HG02759 (cell line): ENCODE measurements at regions not wholly inside any gene's neighbourhood (a gene's known extent, or its start where the extent isn't known, plus 50 kb on each side); places are given as distances from the start of the nearest gene placed in this dataset.
"Not testable (repeated sequence)": the region's sequence is repeated elsewhere in the genome, so short reads cannot be mapped to it uniquely, and the experiment has no call there.

Source experiments
- ATAC-seq: cut with Tn5 transposase; IDR thresholded peaks from one replicate; pipeline ENCODE4 v1.9.1; 2021; ENCODE audit warnings: mild to moderate bottlenecking, moderate library complexity; ENCODE audit not compliant: unreplicated experiment

DNA sequence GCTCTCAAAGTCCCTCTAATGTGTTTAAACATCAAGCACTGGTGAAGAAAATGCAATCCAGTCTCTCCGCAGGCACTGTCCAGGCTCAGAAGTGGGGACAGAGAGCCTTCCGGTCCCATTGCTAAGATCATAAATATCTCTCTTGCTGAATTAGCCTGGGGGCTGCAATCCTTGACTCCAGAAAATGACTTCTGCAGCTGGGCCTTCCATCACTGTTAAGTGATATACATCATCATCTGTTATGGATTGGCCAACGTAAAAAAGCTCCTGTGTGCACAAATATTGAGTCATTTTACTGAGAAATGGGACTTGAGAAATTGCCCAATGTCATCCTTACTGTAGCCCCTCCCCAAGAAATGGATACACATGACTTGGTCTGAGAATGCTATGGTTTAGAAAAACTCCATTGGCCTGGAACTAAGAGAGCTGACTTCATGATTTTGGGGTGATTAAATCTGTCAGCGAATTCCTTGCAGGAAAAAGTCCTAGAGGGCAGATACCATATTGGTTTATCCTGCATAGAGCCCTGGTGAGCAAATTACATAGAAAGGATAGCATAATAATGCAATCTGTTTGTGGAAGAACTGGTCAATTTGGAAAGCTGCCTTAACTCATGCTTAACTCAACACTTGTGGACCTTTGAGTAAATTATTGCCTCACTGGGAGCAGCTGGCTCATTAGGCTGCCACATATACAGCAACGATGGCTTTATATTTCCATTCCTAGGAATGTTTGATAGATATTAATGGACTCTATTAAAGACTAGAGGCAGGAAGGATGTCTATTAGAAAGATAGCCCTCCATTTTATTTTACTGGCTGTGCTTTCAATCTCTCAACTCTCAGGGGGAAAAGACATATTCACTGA, 346.1 kb downstream of the GBA3 start:
- ATAC-seq = no peak

DNA sequence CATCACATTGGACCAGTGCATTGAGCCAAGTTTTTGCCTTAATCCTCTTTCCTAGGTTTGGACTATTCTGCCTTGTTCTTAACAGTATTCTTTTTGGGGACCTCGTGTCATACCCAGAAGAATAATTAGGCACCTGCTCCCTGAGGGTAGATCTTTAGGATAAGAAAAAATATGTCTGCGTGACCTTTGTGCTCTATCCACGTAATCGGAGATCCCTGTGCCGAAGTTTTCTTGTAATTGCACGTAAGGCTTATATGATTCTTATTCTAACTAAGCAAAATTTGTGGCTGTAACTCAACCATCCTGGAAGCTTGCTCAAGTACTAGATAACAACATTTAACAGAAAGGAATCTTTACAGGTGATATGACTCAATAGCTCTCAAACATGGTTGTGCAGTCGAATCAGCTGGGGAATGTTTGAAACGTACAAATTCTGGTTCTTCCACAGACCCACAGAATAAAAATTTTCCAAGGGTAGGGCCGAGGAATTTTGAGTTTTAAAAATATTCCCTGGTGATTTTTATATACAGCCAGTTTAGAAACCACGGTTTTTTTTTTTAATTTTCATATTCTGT, 344.3 kb downstream of the GBA3 start:
- no peak for ATAC-seq

DNA sequence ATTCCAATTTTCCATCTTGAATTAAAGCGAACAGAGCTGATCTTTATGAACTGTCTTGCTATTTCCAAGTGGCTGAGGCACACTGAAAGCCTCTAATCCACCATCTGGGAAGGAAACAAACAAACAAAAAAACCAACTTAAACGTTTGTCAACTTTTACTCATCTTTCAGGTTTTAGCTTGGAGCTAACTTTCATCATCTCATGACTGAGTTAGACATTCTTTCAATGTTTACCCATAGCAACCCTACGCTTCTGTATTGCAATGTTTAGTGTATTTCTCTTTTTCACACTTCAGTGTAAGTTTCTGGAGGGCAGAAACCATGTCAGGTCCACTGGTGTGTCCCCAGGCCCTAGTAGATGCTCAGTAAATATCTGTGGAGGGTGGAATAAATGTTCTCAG, 343.8 kb downstream of the GBA3 start:
- no peak for ATAC-seq

DNA sequence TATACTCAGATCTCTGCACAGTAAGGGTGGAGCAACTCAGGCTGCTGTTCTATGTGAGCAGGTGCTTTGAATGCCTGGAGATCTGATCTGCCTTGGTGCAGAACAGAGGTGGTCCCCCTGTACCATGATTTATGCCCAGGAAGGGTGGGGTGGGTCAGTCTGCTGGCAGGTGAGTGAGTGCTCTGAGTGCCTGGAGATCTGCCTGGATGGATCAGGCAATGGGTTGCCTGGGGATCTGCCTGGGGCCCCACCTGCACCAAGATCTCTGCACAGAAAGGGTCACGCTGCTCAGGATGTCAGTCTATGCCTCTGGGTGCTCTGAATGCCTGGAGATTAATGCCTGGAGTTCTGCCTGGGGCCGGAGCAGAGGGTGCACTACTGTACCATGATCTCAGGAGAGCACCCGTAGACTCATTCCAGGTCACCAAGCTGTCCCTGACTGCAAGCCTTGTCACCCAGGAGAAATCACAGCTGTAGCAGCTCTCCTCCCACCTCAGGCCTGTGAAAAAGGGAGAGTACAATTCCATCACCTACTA, 342.9 kb downstream of the GBA3 start:
- ATAC-seq = no peak

DNA sequence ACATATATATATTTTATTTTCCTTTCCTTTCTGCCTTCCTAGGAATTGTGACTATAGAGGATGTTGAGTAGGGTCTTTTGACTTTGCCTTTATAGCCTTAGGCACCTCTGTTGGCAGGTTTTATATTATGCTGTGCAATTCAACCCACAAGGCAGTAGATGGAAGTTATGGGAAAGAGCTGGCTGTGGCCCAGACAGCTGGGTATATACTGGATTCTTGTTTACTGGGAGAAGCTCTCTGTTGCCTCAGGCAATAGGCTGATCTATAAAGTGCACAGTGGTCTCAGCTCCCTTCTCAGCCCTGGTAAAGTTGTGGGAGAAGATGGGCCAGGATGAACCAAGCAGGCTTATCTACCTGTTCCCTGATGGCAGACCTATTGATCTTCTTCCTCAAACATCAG, 342.0 kb downstream of the GBA3 start:
- no peak for ATAC-seq

DNA sequence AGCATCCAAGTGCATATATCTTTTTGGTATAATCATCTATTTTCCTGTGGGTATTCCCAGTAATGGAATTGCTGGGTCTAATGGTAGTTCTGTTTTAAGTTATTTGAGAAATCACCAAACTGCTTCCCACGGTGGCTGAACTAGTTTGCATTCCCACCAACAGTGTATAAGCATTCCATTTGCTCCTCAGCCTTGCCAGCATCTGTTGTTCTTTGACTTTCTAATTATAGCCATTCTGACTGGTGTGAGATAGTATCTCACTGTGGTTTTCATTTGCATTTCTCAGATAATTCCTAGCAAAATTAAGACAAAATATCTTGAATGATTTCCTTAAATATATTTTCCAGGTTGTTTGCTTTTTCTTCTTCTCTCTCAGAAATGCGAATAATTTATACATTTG, 341.1 kb downstream of the GBA3 start:
- no peak for ATAC-seq

DNA sequence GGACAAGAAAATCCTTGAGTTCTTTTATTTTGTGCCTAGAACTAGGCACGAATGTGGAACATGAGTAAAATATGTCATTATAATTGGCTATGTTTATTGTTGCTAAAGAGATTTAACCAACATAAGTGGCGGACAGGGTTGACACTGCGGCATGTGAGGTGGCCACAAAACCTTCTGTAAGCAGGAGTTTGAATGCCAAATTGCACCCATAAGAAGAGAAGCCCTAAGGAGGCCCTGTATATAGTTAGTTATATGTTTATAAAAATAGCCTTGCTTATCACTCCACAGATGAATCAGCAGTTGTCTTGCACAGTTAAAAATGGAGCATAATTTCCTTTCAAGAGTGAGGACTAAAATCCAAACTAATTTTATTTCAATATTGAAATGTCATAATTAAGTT, 336.1 kb downstream of the GBA3 start:
- no peak for ATAC-seq

DNA sequence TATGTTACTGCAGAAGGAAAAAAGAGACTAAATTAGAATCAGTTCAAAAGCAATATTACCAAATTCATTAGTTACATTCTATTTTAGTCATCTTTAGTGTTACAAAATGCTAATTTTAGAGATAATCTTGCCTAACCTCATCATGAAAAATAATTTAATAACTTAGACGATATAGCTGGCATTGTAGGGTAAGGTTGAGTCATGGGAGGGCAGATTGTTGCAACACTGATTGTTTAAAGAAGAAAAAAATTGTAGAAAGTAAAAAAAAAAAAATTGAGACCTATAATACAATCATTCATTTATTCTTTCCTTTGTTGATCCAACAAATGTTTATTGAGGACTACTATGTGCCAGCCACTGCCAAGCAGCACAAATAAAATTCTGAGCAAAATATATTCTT, 330.9 kb downstream of the GBA3 start:
- no peak for ATAC-seq

DNA sequence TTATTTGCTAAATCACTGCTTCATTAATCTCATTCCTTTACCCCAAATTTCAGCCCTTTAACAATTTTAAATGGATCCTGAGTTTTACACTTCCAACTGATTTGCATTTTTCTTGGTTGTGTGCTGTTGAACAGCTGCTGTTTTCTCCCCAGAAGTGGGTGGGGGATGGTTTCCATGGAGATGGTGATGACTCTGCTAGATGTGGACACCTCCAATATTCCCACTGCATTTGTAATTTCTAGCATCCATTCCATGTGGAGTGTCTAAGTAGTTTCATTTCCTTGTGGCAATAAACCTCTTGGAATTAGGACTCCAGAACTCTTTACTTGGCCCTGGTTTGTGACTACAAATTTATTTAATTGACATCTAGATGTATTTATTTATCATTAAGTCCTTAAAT, 330.4 kb downstream of the GBA3 start:
- no peak for ATAC-seq

DNA sequence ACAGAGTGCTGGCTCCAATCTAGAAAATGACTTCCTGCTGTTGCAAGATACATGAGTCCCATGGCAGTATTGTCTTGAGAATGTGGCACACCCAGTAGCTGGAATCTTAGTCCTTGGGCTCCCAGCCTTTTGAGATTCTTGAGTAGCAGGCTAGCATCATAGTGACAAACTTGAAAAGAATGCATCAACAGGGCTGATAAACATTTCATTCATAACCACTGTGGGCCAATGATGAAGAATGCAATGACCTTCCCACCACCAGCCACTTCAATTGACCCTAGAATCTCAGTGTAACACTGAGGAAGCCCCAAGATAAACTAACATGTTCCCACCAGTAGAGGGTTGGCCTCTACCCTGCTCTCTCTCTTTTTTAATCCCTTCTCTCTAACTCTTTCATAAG, 329.3 kb downstream of the GBA3 start:
- no peak for ATAC-seq

DNA sequence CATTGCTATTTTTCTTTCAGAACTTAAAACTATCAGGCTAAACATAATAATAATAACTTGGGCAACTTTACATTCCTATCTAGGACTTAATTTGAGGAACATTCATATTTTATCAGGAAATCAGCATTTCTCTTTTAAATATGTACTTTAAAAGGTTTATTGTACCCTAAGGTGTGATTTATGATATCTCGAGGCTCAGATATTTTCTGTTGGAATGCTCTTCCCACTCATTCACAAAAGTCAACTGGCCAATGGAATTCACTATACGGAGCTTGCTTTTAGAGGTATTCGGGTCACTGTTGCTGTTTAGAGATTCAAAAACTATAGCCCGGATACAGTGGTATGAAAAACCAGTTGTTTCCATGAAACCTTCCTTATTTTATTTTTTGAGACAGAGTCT, 328.3 kb downstream of the GBA3 start:
- no peak for ATAC-seq

DNA sequence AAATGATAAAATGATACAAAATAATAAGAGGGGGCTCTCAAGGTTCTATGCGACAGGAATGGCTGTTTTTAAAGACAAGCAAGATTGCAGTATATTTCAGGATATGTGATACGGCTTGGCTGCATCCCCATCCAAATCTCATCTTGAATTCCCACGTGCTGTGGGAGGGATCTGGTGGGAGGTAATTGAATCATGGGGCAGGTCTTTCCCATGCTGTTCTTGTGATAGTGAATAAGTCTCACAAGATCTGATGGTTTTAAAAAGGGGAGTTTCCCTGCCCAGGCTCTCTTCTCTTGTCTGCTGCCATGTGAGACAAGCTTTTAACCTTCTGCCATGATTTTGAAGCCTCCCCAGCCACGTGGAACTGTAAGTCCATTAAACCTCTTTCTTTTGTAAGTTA, 327.7 kb downstream of the GBA3 start:
- not testable (repeated sequence) for ATAC-seq

DNA sequence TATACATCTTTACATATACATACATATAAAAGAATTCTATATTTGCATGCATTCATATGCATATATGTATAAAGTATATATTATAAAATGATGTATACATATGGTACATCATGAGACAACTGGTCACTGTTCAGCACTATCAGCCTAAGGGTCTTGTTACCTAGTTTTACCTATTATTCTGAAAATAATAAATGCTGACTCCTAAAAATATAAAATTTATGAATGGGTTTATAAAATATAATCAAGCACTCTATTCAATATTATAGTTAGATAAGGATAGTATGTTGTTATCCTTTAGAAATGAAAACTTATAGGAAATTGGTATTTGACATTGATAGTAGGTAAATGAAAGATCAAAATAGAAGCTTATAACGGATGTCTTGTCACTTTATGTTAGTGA, 324.2 kb downstream of the GBA3 start:
- ATAC-seq = no peak

DNA sequence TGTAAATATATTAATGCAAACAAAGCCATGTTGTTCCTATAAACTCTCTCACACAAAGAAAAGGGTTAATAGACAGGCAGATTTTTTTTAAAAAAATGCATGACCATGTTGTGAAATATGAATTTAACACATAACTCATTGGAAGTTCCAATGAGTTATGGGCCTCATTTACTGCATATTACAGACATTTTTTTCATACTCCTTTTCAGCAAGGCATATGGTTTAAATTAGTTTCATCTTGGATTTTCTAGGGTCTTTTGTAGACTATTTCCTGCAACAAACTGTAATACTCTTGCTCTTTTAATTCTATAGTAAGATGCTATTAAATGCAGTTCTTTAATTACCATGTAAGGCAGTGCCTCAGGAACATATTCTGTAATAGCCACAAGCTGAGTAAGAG, 323.1 kb downstream of the GBA3 start:
- no peak for ATAC-seq

DNA sequence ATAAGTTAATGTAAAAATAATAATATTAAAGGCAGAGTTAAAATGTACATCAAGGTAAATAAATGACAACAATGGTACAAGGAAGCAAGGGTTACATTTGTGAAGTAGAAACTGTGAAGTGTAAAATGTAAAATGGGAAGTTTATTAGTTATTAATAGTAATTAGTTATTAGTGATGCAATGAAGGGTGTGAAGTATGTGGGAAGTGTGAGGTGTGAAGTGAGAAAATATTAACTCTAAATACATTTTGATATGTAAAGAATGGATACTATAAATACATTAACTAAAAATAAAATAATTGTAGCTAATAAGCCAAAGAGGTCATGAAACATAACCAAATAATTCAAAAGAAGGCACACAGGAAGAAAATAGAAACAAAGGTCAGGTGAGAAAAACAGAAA, 316.4 kb downstream of the GBA3 start:
- ATAC-seq = no peak

DNA sequence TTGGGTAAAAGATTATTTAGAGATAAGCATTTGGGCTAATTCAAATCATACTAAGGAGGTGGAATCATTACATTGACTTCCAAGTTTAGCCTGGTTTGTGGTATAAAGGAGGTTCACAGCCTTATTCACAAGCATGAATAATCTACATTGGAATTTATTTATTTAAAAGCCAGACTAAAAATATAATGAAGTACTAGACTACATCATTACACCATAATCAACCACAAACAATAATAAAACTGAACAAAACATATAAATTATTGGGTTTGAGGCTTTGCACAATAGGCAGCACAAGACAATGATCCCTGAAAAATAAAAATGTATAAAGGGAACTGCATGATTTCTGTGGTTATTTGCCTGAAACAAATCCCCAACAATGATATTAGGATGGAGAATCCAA, 314.0 kb downstream of the GBA3 start:
- no peak for ATAC-seq

DNA sequence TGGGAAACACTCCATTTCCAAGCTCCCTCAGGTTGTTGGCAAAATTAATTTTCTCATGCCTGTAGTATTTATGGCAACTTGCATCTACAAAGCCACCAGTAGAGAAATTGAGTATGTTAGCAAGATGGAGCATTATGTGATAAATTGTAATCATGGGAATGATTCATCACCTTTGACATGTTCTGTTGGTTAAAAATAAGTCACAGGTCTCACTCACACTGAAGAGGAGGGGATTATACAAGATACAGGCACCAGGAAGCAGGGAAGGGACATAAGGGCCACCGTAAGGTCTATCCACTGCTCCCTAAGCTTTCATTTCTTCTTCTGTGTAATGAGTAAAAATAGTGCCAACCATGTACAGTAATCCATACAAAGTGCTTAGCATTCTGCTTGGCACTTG, 313.0 kb downstream of the GBA3 start:
- ATAC-seq = no peak

DNA sequence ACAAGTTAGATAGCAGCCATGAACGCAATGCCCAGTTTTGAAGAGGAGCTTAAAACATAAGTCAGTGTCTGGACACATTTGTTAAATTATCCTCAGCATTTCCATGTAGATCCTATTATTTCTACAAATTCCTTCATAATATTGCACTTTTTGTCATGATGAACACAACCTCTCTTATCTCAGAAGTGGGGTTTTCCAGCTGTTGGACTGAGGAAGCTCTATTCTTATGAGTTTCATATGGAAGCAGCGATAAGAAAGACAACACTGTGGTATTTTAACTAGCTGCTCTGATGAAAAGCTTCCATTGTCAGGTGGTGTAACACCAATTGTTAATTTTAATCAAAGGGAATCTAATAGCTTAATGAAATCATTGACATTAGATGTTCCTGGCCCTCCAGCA, 308.7 kb downstream of the GBA3 start:
- no peak for ATAC-seq

DNA sequence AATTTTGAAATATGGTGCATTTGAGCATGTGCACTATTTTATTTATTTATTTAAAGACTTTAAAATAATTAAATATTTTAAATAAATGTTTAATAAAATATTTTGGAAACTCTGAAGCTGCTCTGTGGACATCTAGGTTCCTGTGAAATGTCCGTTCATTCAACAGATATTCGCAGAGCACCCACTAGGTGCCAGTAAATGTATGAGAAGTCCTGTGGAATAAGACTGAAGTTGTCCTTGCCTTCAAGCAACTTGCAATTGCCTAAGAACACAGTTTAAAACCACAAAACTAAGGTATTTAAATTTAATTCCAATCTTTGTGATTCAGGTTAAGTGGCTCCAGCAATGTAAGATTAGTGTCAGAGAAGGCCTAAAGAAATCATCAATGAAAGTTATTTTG, 306.7 kb downstream of the GBA3 start:
- ATAC-seq = no peak

DNA sequence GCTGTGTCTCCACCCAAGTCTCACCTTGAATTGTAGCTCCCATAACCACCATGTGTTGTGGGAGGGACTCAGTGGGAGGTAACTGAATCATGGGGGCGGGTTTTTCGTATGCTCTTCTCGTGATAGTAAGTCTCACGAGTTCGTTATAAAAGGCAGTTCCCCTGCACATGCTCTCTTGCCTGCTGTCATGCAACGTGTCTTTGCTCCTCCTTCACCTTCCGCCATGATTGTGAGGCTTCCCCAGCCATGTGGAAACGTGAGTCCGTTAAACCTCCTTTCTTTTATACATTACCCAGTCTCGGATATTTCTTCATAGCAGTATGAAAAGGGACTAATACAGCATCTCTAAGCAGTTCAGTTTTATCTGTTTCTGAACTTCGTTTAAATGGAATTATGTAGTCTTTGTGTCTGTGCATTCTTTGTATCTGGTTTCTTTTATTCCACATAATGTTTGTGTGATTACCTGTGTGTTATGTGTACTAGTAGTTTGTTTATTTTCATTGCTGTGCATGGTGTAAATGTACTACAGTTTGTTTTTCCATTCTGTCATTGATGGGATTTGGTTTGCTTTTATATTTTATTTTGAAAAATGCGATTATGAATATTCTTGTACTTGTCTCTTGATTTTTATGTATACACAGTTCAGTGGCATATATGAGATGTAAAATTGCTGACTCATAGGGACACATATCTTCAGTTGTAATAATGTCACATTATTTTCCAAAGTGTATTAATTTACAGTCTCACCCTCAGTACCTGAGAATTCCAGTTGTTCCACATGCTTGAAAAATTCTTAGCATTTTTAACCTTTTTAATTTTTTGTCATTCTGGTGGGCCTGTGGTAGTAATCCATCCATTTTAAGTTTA, 304.9 kb downstream of the GBA3 start:
- ATAC-seq = no peak

DNA sequence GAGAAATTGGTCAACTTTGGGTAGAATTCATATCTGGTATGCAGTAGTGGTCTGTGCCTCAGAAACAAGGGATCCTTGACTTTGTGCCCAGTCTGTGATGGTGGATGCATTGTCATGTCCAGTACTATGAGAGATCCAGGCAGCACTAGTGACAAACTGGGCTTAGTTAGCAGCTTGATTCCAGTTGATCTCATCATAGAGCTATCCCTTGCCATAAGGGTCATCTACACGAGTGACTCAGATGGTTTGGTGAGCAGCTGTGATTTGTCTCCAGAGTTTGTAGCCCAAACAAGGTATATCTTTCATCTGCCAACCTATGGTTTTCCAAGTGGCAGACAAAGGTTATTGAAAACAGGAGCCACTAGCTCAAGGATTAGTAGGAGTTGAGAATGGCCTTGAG, 298.8 kb downstream of the GBA3 start:
- no peak for ATAC-seq

DNA sequence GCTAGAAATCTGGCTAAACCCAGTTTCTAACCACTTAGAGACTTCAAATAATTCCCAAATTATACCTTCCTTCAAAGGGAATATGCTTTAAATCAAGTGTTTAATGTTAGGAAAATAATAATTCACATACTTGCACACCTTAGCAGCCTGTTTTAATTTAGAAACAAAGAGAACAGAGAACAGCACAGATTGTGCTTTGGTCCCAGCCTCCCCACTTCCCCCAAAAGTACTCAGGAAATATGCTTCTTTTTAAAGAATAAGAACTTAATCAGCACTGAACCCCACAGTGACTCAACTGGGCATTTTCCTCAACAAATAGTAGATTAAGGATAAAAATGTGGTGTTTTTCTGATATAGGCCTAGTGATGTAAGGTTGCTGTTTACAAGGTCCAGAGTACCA, 295.8 kb downstream of the GBA3 start:
- no peak for ATAC-seq
